ENCODE measurements at regions not wholly inside any gene's neighbourhood (a gene's known extent, or its start where the extent isn't known, plus 50 kb on each side); places are given as distances from the start of the nearest gene placed in this dataset.

DNA sequence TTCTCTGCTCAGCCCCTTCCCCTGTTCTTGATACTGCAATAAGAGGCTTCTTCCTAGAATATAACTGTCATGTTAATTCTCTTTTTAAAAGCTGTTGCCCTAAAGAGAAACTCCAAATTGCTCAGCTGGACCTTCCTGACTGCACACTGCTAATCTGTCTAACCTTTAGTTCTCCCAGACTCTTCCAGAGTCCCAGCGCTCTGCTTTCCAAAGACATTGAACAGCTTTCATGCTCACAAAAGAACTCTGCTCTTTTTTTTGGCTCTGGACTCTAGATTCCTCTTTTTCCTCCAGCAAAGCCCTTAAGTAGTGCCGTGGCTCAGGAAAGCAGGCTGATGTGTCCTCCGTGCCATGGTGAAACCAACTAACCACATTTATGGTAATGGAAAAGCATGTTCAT, 356.6 kb upstream of the RSPO3 start:
- TF ChIP-seq CTCF (IDR thresholded peaks at IDR 0.05 in 2 of 3, conservative IDR thresholded peaks at IDR 0.05 in 1 of 3; ENCODE audit: borderline replicate concordance in 1 of 3, insufficient read depth in 1 of 3, low read depth in 2 of 3, low read length in 2 of 3) (no peak), EZH2 (IDR thresholded peaks at IDR 0.05) (no peak), POLR2A (IDR thresholded peaks at IDR 0.05; ENCODE audit: borderline replicate concordance, extremely low read depth, insufficient read depth, insufficient read length) (no peak), RAD21 (IDR thresholded peaks at IDR 0.05; ENCODE audit: low read depth) (no peak), POLR2AphosphoS5 (IDR thresholded peaks at IDR 0.05; ENCODE audit: low read depth, low read length) (no peak)
